B cell (primary cell): ENCODE measurements at regions not wholly inside any gene's neighbourhood (a gene's known extent, or its start where the extent isn't known, plus 50 kb on each side); places are given as distances from the start of the nearest gene placed in this dataset.

Experiments used
- ATAC-seq: fragments of 200-7000 bp; cut with Tn5 transposase; one replicate; pipeline ENCODE4 v1.10.0; 2021; ENCODE audit warnings: low read depth, mild to moderate bottlenecking, moderate number of reproducible peaks, moderate library complexity
- CTCF ChIA-PET: fragments of 350-600 bp; sonication (Branson Sonifier 250); formaldehyde crosslinking; loops from one replicate; lab custom pipeline; 2021; ENCODE audit warnings: antibody characterized with exemption, inconsistent platforms; lab: Charles Lee
- POLR2A ChIA-PET: fragments of 350-600 bp; sonication (Branson Sonifier 250); formaldehyde crosslinking; loops from one replicate; lab custom pipeline; 2021; ENCODE audit warnings: antibody characterized with exemption; lab: Charles Lee
- DNase-seq: peaks from one replicate; pipeline ENCODE4 v3.0.0; 2013
- H2AFZ ChIP-seq: 2 replicates; pipeline ENCODE4 v1.6.1; 2012; ENCODE audit warnings: mild to moderate bottlenecking, low read depth, low read length; ENCODE audit not compliant: insufficient read depth, poor library complexity, severe bottlenecking
- H3K27ac ChIP-seq, 2 donors: 1 replicate in 1 of 2; 2 replicates in 1 of 2; pipeline ENCODE4 v1.5.1; 2012 to 2013; ENCODE audit warnings: low read length in 2 of 2, mild to moderate bottlenecking in 2 of 2, moderate library complexity in 1 of 2
- H3K27me3 ChIP-seq, 4 experiments: fragments of 200-600 bp in 1 of 4; sonication (generic) in 1 of 4; replicated peaks in 1 of 4; 1 replicate in 2 of 4; 2 replicates in 2 of 4; pipeline versions ENCODE4 v1.6.1 to v1.7.0; 2013 to 2016; ENCODE audit warnings: low read length in 3 of 4, mild to moderate bottlenecking in 2 of 4, mixed read lengths in 1 of 4, moderate library complexity in 1 of 4; ENCODE audit not compliant: insufficient read depth in 4 of 4, control insufficient read depth in 3 of 4; ENCODE audit errors: control extremely low read depth in 1 of 4
- H3K36me3 ChIP-seq, 2 experiments: replicated peaks in 1 of 2; 1 replicate in 1 of 2; 2 replicates in 1 of 2; pipeline versions ENCODE4 v1.6.1 to v1.7.1; 2013; ENCODE audit warnings: low read length in 1 of 2; ENCODE audit not compliant: insufficient read depth in 2 of 2, control insufficient read depth in 1 of 2; ENCODE audit errors: control extremely low read depth in 1 of 2, extremely low read depth in 1 of 2
- H3K4me1 ChIP-seq, 2 donors: fragments of 200-600 bp in 1 of 2; sonication (generic) in 1 of 2; 1 replicate in 1 of 2; 2 replicates in 1 of 2; pipeline versions ENCODE4 v1.5.1 to v1.6.1; 2013 to 2017; ENCODE audit warnings: low read length in 2 of 2; ENCODE audit not compliant: control insufficient read depth in 2 of 2, insufficient read depth in 2 of 2
- H3K4me2 ChIP-seq: replicated peaks from 2 replicates; pipeline ENCODE3; 2012; ENCODE audit warnings: mild to moderate bottlenecking, low read depth, low read length; ENCODE audit not compliant: poor library complexity, severe bottlenecking
- H3K4me3 ChIP-seq, 5 experiments: fragments of 200-600 bp in 1 of 5; sonication (generic) in 1 of 5; 1 replicate in 3 of 5; 2 replicates in 2 of 5; pipeline versions ENCODE4 v1.5.1 to v1.7.0; 2011 to 2016; ENCODE audit warnings: low read length in 4 of 5, mild to moderate bottlenecking in 4 of 5, low read depth in 2 of 5, control low read depth in 1 of 5, moderate library complexity in 1 of 5; ENCODE audit not compliant: insufficient read depth in 1 of 5; ENCODE audit errors: control extremely low read depth in 1 of 5, extremely low read depth in 1 of 5
- H3K79me2 ChIP-seq: fragments of 200-600 bp; sonication (generic); one replicate; pipeline ENCODE4 v1.6.0; 2016; ENCODE audit warnings: low read length; ENCODE audit not compliant: control insufficient read depth, insufficient read depth
- H3K9ac ChIP-seq: fragments of 200-600 bp; sonication (generic); 2 replicates; pipeline ENCODE4 v1.6.1; 2017; ENCODE audit warnings: mild to moderate bottlenecking, low read length, moderate library complexity
- H3K9me3 ChIP-seq, 3 donors: one replicate each; pipeline versions ENCODE4 v1.6.1 to v1.7.1; 2013; ENCODE audit warnings: low read length in 2 of 3; ENCODE audit not compliant: control insufficient read depth in 2 of 3, insufficient read depth in 1 of 3; ENCODE audit errors: control extremely low read depth in 1 of 3
- H4K20me1 ChIP-seq: 2 replicates; pipeline ENCODE4 v1.6.0; 2012; ENCODE audit warnings: mild to moderate bottlenecking, low read length; ENCODE audit not compliant: insufficient read depth, control insufficient read depth, poor library complexity, severe bottlenecking
- H3K27ac Mint-ChIP-seq: one replicate; pipeline ENCODE4 v1.8.0; 2021; ENCODE audit warnings: mixed read lengths
- H3K27me3 Mint-ChIP-seq: one replicate; pipeline ENCODE4 v1.8.0; 2021; ENCODE audit warnings: mixed read lengths
- H3K4me1 Mint-ChIP-seq: one replicate; pipeline ENCODE4 v1.8.0; 2021; ENCODE audit warnings: mixed read lengths
- H3K4me3 Mint-ChIP-seq: one replicate; pipeline ENCODE4 v1.8.0; 2021; ENCODE audit warnings: mixed read lengths
- H3K9me3 Mint-ChIP-seq: one replicate; pipeline ENCODE4 v1.8.0; 2022; ENCODE audit warnings: mixed read lengths; ENCODE audit not compliant: insufficient read depth
- CTCF ChIP-seq: fragments of 200-600 bp; IDR thresholded peaks from one replicate; pipeline ENCODE4 v1.8.0; 2022; ENCODE audit warnings: antibody characterized with exemption, mild to moderate bottlenecking
- EZH2 ChIP-seq: IDR thresholded peaks from 2 replicates; pipeline ENCODE4 v1.6.1; 2012; ENCODE audit warnings: borderline replicate concordance, low read depth, mild to moderate bottlenecking, moderate library complexity, low read length; ENCODE audit not compliant: insufficient read depth, poor library complexity, severe bottlenecking
- WGBS: methylation state at CpG from one replicate; pipeline ENCODE4 v1.1.5; 2013; ENCODE audit warnings: missing lambda C conversion rate; ENCODE audit not compliant: insufficient coverage; 5-methylcytosine and 5-hydroxymethylcytosine counted together
- intact Hi-C: fragments of 100-400 bp; cut with micrococcal nuclease; formaldehyde crosslinking; loops from one replicate; pipeline ENCODE4 v1.10.0; 2022

GRCh38 chrX:130981836-130982235, 76.3 kb upstream of the ARHGAP36 start:
- no peaks in the 10 kb centered on the region for H3K4me1 ChIP-seq
- no peak overlapping the region for H2AFZ ChIP-seq
- ATAC-seq = no peak
- no peak overlapping the region for H3K4me3 ChIP-seq
- Mint-ChIP-seq H3K27ac (no peak overlapping the region), H3K4me3 (no peak overlapping the region), H3K4me1 (no peaks in the 10 kb centered on the region), H3K9me3 (no peaks in the 10 kb centered on the region), H3K27me3 (peaks cover 9% of the 10 kb centered on the region)
- H3K27me3 ChIP-seq = no peaks in the 10 kb centered on the region
- intact Hi-C loops = no loop called here
- H3K4me2 ChIP-seq = no peak overlapping the region
- H4K20me1 ChIP-seq = no peaks in the 10 kb centered on the region
- DNase-seq = no peak
- CTCF ChIA-PET = no interaction called here
- H3K79me2 ChIP-seq = no peaks in the 10 kb centered on the region
- no peaks in the 10 kb centered on the region for H3K9me3 ChIP-seq
- TF ChIP-seq CTCF (no peak), EZH2 (no peak)
- no peak overlapping the region for H3K27ac ChIP-seq
- no peak overlapping the region for H3K9ac ChIP-seq
- POLR2A ChIA-PET = no interaction called here
- H3K36me3 ChIP-seq = no peaks in the 10 kb centered on the region
- WGBS = no CpG with 5 or more reads among the region's 2 CpGs

- DNase-seq = no peak
- no peaks in the 10 kb centered on the region for H3K27me3 ChIP-seq
- no peaks in the 10 kb centered on the region for H3K36me3 ChIP-seq
- H3K4me1 ChIP-seq = no peaks in the 10 kb centered on the region
- H3K9me3 ChIP-seq = no peaks in the 10 kb centered on the region
- ChIA-PET CTCF (no interaction called here), POLR2A (no interaction called here)
- TF ChIP-seq CTCF (no peak), EZH2 (no peak)
- 81% methylated on average over 4 of the region's 4 CpGs for WGBS
- H3K27ac ChIP-seq = no peak overlapping the region
- Mint-ChIP-seq H3K27ac (no peak overlapping the region), H3K4me1 (no peaks in the 10 kb centered on the region), H3K9me3 (no peaks in the 10 kb centered on the region), H3K27me3 (peaks cover 9% of the 10 kb centered on the region), H3K4me3 (no peak overlapping the region)
- H3K4me3 ChIP-seq = no peak overlapping the region
- no peak for ATAC-seq
- no peak overlapping the region for H2AFZ ChIP-seq
- no peaks in the 10 kb centered on the region for H4K20me1 ChIP-seq
- no peak overlapping the region for H3K4me2 ChIP-seq
- no peaks in the 10 kb centered on the region for H3K79me2 ChIP-seq
- no peak overlapping the region for H3K9ac ChIP-seq
- intact Hi-C loops = no loop called here
Observed at GRCh38 chrX:130984782-130985181, 73.4 kb upstream of the ARHGAP36 start.
